ENCODE measurements at regions not wholly inside any gene's neighbourhood (a gene's known extent, or its start where the extent isn't known, plus 50 kb on each side); places are given as distances from the start of the nearest gene placed in this dataset.

GRCh38 chr5:34486849-34487158, 169.3 kb upstream of the RAI14 start:
- no peak for ATAC-seq (ENCODE audit: insufficient read depth, low FRiP score)
- H3K4me1 ChIP-seq (ENCODE audit: control insufficient read depth in 5 of 5, insufficient read depth in 5 of 5, low read length in 5 of 5): peaks cover 0 to 32% (median 10%) of the 10 kb centered on the region in 5 donors
- DNase-seq: no peak
- H3K36me3 ChIP-seq (ENCODE audit: control insufficient read depth in 4 of 4, insufficient read depth in 4 of 4, low read length in 4 of 4): no peaks in the 10 kb centered on the region
- no peak overlapping the region for H3K4me3 ChIP-seq
- H3K9ac ChIP-seq (ENCODE audit: insufficient read depth in 1 of 2, low read length in 2 of 2): peak overlapping the region in 1 of 2 donors; percentile 23
- no peaks in the 10 kb centered on the region for H3K27me3 ChIP-seq (ENCODE audit: control insufficient read depth in 3 of 3, insufficient read depth in 3 of 3, low read length in 2 of 3)
- TF ChIP-seq, protein P1, sequence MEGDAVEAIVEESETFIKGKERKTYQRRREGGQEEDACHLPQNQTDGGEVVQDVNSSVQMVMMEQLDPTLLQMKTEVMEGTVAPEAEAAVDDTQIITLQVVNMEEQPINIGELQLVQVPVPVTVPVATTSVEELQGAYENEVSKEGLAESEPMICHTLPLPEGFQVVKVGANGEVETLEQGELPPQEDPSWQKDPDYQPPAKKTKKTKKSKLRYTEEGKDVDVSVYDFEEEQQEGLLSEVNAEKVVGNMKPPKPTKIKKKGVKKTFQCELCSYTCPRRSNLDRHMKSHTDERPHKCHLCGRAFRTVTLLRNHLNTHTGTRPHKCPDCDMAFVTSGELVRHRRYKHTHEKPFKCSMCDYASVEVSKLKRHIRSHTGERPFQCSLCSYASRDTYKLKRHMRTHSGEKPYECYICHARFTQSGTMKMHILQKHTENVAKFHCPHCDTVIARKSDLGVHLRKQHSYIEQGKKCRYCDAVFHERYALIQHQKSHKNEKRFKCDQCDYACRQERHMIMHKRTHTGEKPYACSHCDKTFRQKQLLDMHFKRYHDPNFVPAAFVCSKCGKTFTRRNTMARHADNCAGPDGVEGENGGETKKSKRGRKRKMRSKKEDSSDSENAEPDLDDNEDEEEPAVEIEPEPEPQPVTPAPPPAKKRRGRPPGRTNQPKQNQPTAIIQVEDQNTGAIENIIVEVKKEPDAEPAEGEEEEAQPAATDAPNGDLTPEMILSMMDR (IDR thresholded peaks at IDR 0.05; ENCODE audit: control extremely low read depth, extremely low read depth): no peak
- H3K27ac ChIP-seq (ENCODE audit: low read depth in 1 of 2, low read length in 1 of 2): peak overlapping the region in 1 of 2 donors; percentile 72
- H3K9me3 ChIP-seq (ENCODE audit: control insufficient read depth in 4 of 4, insufficient read depth in 3 of 4, low read length in 3 of 4): peaks cover 0 to 8% (median 2%) of the 10 kb centered on the region in 4 donors
- 34 to 64% methylated on average over 2 of the region's 2 CpGs for WGBS, 2 donors

- Histone ChIP-seq H3K4me1 (ENCODE audit: control insufficient read depth in 5 of 5, insufficient read depth in 5 of 5, low read length in 5 of 5) (peaks cover 0 to 33% (median 10%) of the 10 kb centered on the region in 5 donors), H3K27ac (ENCODE audit: low read depth in 1 of 2, low read length in 1 of 2) (peak overlapping the region in 1 of 2 donors; percentile 81), H3K36me3 (ENCODE audit: control insufficient read depth in 4 of 4, insufficient read depth in 4 of 4, low read length in 4 of 4) (no peaks in the 10 kb centered on the region), H3K9me3 (ENCODE audit: control insufficient read depth in 4 of 4, insufficient read depth in 3 of 4, low read length in 3 of 4) (peaks cover 0 to 5% (median 2%) of the 10 kb centered on the region in 4 donors), H3K4me3 (no peak overlapping the region), H3K9ac (ENCODE audit: insufficient read depth in 1 of 2, low read length in 2 of 2) (peak overlapping the region in 1 of 2 donors; percentile 23), H3K27me3 (ENCODE audit: control insufficient read depth in 3 of 3, insufficient read depth in 3 of 3, low read length in 2 of 3) (no peaks in the 10 kb centered on the region)
- peak in 2 of 3 donors; percentile 27 to 68 for DNase-seq
- TF ChIP-seq, protein P1 (IDR thresholded peaks at IDR 0.05; ENCODE audit: control extremely low read depth, extremely low read depth): no peak
- ATAC-seq (ENCODE audit: insufficient read depth, low FRiP score): peak; percentile 64
- WGBS, 2 donors: 64 to 73% methylated on average over 11 of the region's 11 CpGs
Observed at GRCh38 chr5:34487159-34487879, 168.8 kb upstream of the RAI14 start.

DNA sequence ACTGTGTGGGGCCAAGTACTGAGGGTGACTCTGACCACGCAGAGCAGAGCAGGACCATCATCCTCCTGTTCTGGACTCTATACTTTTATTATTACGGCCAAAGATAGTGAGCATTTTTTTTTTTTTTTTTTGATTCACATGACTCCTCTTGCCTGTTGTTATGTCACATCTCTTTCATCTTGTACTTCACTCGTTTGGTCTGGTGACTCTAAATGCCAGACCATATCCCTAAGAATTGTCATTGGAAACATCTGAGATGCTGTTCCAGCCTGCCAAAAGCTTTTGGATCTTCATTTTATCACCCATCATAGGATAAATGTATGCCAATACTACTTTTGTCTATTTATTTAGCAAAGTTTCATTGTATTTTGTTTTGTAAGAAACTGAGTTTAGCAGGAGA, 168.2 kb upstream of the RAI14 start:
- H3K27ac ChIP-seq (ENCODE audit: low read depth in 1 of 2, low read length in 1 of 2): peak overlapping the region in 1 of 2 donors; percentile 81
- TF ChIP-seq, protein P1 (IDR thresholded peaks at IDR 0.05; ENCODE audit: control extremely low read depth, extremely low read depth): no peak
- no peaks in the 10 kb centered on the region for H3K9me3 ChIP-seq (ENCODE audit: control insufficient read depth in 4 of 4, insufficient read depth in 3 of 4, low read length in 3 of 4)
- no peaks in the 10 kb centered on the region for H3K27me3 ChIP-seq (ENCODE audit: control insufficient read depth in 3 of 3, insufficient read depth in 3 of 3, low read length in 2 of 3)
- ATAC-seq (ENCODE audit: insufficient read depth, low FRiP score): no peak
- H3K4me3 ChIP-seq: no peak overlapping the region
- H3K4me1 ChIP-seq (ENCODE audit: control insufficient read depth in 5 of 5, insufficient read depth in 5 of 5, low read length in 5 of 5): peaks cover 0 to 33% (median 10%) of the 10 kb centered on the region in 5 donors
- DNase-seq: no peak
- no peaks in the 10 kb centered on the region for H3K36me3 ChIP-seq (ENCODE audit: control insufficient read depth in 4 of 4, insufficient read depth in 4 of 4, low read length in 4 of 4)
- 61 to 81% methylated on average over 3 of the region's 3 CpGs for WGBS, 2 donors
- no peak overlapping the region for H3K9ac ChIP-seq (ENCODE audit: insufficient read depth in 1 of 2, low read length in 2 of 2)

All from lung (tissue), 11 donors.